Lower leg skin (tissue), 4 donors: ENCODE measurements at regions not wholly inside any gene's neighbourhood (a gene's known extent, or its start where the extent isn't known, plus 50 kb on each side); places are given as distances from the start of the nearest gene placed in this dataset.

Experiments
- DNase-seq, 2 donors: peaks; one replicate each; pipeline ENCODE4 v3.0.0-alpha.2; 2019; ENCODE audit warnings: low spot score in 2 of 2
- H3K4me3 ChIP-seq: fragments of 200-600 bp; sonication (generic); 2 replicates; pipeline ENCODE4 v1.5.1; 2017; ENCODE audit warnings: mild to moderate bottlenecking, low read depth; ENCODE audit not compliant: poor library complexity, severe bottlenecking
- CTCF ChIP-seq, 3 donors: fragments of 450-650 bp; IDR thresholded peaks; one replicate each; pipeline ENCODE4 v1.5.1; 2016; ENCODE audit warnings: antibody characterized with exemption in 3 of 3, mild to moderate bottlenecking in 3 of 3, moderate library complexity in 2 of 3
- POLR2A ChIP-seq, 2 donors: fragments of 450-650 bp; IDR thresholded peaks; one replicate each; pipeline ENCODE4 v1.6.1; 2016 to 2017; ENCODE audit warnings: antibody characterized with exemption in 2 of 2, mild to moderate bottlenecking in 1 of 2, moderate library complexity in 1 of 2
- WGBS, 2 donors: methylation state at CpG; one replicate each; pipeline ENCODE4 v1.1.5; 2018; 5-methylcytosine and 5-hydroxymethylcytosine counted together
- intact Hi-C: fragments of 100-400 bp; cut with DNase I; formaldehyde crosslinking; loops from one replicate; pipeline ENCODE4 v1.15.0; 2023; ENCODE audit warnings: low total_unique reads

GRCh38 chr12:39105111-39105510 is 199.7 kb upstream of the CPNE8 start:
- H3K4me3 ChIP-seq = no peak overlapping the region
- TF ChIP-seq CTCF (IDR thresholded peaks at IDR 0.05) (no peak), POLR2A (IDR thresholded peaks at IDR 0.05) (no peak)
- intact Hi-C loops = loop anchor here (10.0 kb wide), 1 partner anchor 180 kb away; no protein-coding TSS in a partner anchor
- DNase-seq = no peak

- no peak overlapping the region for H3K4me3 ChIP-seq
- TF ChIP-seq CTCF (IDR thresholded peaks at IDR 0.05) = peak in 1 of 3 donors; percentile 27
- TF ChIP-seq POLR2A (IDR thresholded peaks at IDR 0.05) = no peak
- WGBS, 2 donors = 22 to 29% methylated on average over 8 of the region's 8 CpGs
- peak in 1 of 2 donors; percentile 18 for DNase-seq
- intact Hi-C loops = loop anchor here (2.0 to 10.0 kb wide), 2 partner anchors 179 to 775 kb away; no protein-coding TSS in a partner anchor
Observed at GRCh38 chr12:39103552-39104165, 198.3 kb upstream of the CPNE8 start.

GRCh38 chr12:39102474-39103209 is 197.3 kb upstream of the CPNE8 start:
- no peak for DNase-seq
- intact Hi-C loops = loop anchor here (2.0 to 10.0 kb wide), 2 partner anchors 178 to 774 kb away; no protein-coding TSS in a partner anchor
- 59% methylated on average over 3 of the region's 3 CpGs for WGBS, 2 donors
- TF ChIP-seq POLR2A (IDR thresholded peaks at IDR 0.05) = no peak
- TF ChIP-seq CTCF (IDR thresholded peaks at IDR 0.05) = no peak
- no peak overlapping the region for H3K4me3 ChIP-seq

- DNase-seq = no peak
- no peak for TF ChIP-seq CTCF (IDR thresholded peaks at IDR 0.05)
- TF ChIP-seq POLR2A (IDR thresholded peaks at IDR 0.05) = no peak
- WGBS, 2 donors = 79 to 84% methylated on average over 2 of the region's 2 CpGs
- intact Hi-C loops = no loop called here
- no peak overlapping the region for H3K4me3 ChIP-seq
Observed at GRCh38 chr12:39095636-39096330, 190.4 kb upstream of the CPNE8 start.

- WGBS, 2 donors = 76 to 89% methylated on average over 1 of the region's 1 CpG
- H3K4me3 ChIP-seq = no peak overlapping the region
- DNase-seq = no peak
- TF ChIP-seq POLR2A (IDR thresholded peaks at IDR 0.05) (no peak), CTCF (IDR thresholded peaks at IDR 0.05) (no peak)
- intact Hi-C loops = no loop called here
Observed at GRCh38 chr12:39081910-39082309, 176.5 kb upstream of the CPNE8 start.
